M059J (cell line): ENCODE measurements at regions not wholly inside any gene's neighbourhood (a gene's known extent, or its start where the extent isn't known, plus 50 kb on each side); places are given as distances from the start of the nearest gene placed in this dataset.
A peak's percentile ranks its signal among the peaks of the same experiment; 100 is the strongest.

ENCODE experiments used
- DNase-seq: peaks from one replicate; pipeline ENCODE4 v3.0.0-alpha.2; 2012; ENCODE audit warnings: low read depth

DNA sequence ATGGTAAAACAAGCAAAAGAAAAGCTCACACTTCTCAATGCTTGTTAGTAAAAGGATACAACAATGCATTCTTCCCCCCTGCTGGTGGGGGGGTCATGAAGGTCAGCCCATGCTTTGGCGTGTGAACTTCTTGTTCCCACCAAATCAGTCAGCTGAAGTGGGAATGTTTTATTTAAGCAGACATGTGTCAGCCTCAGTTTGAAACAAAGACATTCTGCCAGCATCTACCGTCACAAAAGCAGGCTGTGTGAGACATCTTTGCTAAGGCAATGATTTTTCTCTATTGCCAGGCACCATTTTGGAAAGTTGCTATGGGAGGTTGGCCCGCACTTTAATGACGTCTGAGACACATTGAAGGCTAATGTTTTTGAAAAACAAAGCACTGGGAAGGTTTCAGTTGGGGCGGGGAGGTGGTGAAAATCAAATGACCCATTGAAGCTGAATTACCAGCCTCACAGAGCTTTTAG is 206.6 kb downstream of the TLE3 start:
- no peak for DNase-seq

DNA sequence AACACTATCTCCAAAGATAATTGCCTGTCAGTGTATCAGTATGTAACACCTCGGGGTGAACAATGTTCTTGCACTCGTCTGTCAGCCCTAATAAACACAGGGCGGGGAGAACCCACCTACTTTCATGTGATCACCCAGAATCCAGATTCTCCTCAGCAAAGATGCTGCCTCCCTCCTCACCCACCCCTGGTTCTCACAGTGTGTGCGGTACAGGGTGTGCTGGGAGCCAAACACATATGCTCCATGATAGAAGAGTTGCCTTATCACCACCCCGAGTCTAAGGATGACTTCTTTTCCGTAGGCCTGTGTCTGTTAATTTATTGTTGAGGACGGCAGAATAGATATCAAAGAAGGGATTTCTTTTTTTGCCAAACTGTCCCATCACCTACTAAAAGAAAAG is 206.1 kb downstream of the TLE3 start:
- no peak for DNase-seq

DNA sequence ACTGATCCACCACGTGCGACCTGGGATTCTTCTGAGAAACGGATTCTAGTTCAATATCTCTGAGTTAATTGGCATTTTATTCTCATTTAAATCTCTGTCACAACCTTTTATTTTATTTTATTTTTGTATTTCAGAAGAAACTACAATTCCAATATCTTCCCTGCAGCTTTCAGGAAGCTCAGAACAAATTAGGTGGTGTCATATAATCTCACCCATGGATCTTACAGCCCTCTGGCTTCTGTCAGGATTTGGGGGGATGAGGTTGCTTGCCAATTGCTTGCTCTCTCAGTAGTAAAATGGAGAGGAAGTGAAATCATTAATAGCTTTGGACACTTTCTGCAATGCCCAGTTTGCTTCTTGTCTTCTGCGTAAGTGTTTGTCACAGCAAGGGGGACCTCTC is 205.4 kb downstream of the TLE3 start:
- DNase-seq = no peak

DNA sequence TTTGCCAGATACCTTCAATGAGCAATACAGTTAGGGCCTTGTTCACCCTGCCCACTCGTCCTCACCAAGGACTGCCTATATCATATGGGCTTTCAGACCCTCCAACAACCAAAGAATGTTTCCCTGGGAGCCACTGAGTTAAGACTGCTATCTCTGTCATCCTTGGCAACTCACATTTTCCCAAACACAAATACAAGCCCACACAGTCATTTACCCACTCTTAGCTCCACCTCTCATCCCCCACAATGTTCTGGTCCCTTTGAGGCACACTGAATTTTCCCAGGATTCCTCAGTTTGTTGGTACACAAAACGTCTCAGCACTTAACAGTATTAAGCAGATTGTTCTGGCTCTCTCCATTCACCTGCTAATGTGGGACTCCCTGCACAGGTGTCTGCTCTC is 204.6 kb downstream of the TLE3 start:
- no peak for DNase-seq

DNA sequence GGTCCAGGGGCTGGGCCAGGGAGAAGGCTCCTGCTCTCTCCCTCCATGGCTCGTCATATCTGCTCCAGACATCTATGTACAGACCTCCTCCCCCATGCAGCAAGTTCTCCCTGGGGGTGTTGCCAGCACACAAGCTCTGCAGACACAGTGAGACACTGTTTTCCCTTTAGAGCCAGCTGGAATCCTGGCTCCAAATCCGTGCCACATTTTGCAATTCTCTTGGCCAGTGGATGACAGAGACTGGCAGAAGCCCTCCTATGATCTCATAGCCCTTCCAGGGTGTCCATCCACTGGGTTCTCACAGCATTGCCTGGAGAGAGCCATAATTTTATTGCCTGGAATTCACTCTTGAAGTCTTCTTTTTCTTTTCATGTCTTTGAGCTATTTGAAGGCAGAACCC is 203.9 kb downstream of the TLE3 start:
- peak; percentile 50 for DNase-seq

DNA sequence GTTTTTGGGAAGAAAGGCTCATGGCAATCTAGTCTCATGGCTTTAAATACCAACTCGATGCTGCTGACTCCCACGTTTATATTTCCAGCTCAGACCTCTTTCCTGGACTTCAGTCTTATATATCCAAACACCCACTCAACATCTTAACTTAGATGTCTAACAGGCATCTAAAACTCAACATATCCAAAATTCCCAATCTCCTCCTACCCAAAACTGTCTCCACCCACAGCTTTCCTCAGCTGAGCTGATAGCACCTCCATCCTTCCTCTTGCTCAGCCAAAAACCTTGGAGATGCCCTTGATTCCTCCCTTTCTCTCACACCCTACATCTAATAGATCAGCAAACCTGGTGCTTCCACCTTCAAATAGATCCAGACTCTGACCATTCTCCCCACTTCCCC is 202.5 kb downstream of the TLE3 start:
- DNase-seq = no peak

DNA sequence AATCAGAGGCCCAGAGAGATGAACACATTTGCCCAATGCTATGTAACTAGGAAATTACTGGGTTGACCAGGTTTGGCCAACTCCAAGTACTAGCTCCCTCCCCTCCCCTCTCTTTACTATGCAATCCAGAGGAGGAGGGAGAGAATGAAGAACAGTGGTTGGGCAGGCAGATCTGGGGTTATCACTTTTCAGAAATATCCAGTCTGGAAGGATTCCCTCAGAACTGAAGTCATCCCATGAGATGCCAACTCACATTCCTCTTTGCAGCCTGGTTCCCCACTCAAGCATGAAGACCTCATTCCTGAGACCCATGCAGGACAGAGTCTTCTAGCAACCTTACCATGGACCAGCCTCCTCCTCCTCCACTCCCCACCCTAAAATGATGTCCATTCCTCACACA is 201.1 kb downstream of the TLE3 start:
- no peak for DNase-seq

DNA sequence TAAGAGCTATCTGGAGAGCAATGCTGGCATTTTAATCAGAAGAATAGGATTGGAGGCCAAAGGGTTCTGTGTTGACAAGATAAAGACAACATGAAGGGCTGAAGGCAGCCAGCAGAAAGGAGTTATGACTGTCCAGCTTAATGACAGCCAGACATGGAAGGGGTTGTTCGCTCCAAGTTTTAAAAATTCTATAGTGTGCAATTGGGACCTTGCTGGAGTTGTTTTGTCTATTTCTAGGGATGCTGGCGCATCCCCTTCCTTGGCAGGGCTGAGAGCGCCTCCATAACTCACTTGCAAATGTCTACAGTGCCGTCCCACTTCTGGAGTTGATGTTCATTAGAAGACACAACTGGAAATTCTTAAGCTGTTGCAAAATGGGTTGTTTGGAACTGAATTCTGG is 200.7 kb downstream of the TLE3 start:
- no peak for DNase-seq

DNA sequence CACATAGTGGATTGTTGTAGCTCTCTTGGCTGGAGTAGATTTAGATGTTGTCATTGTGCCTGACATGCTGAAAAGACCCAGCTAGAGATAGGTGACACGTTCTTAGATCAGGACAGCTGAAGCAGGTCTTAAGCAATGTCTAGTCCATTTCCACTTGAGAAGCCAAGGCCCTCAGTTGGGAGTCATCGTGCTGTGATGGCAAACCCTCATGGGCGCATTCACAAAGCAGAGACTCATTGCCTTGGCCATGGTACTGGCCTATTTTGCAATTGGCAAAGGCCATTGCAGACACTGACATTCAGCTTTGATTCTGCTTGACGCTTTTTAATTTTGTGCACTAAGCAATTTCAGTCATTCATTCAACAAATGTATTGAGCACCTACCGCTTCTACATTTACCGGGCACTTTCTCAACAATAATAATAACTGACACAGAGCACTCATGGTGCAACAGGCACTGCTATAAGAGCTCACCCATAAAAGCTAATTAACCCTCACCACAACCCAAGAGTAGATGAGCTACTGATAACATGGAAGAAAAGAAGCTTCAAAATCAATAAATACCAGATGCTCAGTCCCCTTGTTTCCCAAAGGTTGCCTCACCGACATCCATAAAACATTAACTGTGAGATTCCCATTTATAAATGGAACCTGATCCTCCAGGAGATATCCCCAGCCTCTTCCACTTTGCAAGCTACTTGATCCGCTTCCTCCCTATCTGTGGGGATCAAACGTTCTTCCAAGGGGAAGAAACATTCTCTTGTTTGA is 200.1 kb downstream of the TLE3 start:
- no peak for DNase-seq

DNA sequence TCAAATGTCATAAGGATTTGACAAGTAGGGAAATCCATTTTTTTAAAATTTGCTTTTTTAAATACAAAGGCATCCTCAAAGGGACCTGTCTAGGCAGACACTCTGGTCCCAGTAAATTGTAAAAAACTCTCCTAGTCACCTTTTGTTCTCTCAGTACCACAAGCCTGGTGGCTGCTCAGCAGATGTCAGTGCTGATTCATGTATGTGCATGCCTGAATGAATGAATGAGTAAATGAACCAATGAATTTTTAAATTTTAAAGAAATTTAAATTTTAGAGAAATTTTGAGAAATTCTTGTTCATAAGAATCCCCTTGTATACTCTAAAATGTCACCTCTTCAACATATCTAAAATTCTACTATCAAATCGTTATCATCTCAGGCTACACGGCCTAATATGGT is 199.5 kb downstream of the TLE3 start:
- DNase-seq = no peak

DNA sequence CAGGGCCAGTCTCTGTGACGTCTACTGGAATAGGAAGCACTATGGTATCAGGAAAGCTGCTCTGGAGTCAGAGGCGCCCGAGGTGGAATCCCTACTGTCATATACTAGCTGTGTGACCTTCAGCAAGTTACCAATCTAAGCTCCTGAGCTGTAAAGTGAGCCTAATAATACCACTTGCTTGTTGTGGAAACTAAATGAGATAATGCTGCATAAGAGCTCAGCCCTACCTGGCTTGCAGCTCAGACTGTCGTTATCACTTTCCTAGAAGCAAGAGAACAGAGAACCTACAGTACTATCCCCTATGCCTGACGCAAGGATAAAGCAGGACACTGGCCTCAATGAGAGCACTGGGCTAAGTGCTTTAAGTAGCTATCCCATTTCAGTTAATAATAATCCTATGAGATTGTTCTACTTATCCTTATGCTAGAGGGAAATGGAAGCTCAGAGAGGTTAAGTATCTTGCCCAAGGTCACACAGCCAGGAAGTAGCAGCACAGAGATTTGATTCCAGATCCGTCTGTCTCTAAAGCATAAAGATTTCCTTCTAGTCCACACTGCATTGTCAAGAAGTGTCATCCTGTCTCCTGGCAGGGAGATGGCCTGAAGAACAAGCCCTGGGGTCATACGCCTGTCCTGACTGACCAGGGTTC is 195.2 kb downstream of the TLE3 start:
- DNase-seq = no peak

DNA sequence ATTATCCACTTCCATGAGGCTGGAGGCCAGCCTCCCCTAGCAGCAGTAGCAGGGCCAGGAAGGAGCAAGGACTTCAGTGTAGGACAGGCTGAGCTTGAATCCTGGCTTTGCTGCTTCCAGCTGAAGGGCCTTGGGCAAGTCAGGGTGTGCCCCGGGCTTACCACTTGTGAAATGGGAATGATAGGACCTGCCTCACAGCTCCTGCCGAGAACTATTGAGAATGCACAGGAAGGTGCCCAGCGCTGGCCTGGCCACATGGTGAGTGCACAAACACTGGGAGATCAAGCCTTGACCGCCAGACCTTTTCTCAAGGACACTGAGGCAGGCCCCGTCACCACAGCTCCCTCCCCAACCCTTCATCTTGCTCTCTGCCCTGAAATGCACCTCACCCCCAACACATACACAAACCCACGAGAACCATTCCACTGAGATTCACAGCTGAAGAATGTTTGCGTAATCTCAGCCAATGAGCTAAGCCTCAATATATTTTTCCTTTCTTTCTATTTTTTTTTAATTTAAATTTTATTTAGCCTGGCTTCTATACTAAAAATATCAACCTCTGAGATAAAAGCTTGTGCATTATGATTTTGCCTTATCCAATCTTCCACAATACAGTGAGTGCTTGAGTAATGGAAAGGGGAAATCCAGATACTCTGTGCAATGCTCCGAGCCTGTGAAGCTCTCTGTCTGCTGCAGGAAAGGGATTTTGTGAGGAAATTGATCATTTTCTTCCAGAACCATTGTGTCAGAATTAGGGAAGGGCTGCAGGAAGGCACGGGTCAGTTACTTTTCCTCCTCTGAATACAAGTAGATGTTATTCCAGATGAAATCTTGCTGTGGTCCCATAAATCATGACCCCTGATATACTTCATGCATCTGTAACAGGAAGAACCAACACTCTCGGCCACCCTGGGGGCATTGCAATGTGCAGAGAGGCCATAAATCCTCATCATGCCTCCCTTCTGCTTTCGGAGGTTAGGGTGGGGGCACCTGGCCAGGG is 193.9 kb downstream of the TLE3 start:
- DNase-seq = peak; percentile 40

DNA sequence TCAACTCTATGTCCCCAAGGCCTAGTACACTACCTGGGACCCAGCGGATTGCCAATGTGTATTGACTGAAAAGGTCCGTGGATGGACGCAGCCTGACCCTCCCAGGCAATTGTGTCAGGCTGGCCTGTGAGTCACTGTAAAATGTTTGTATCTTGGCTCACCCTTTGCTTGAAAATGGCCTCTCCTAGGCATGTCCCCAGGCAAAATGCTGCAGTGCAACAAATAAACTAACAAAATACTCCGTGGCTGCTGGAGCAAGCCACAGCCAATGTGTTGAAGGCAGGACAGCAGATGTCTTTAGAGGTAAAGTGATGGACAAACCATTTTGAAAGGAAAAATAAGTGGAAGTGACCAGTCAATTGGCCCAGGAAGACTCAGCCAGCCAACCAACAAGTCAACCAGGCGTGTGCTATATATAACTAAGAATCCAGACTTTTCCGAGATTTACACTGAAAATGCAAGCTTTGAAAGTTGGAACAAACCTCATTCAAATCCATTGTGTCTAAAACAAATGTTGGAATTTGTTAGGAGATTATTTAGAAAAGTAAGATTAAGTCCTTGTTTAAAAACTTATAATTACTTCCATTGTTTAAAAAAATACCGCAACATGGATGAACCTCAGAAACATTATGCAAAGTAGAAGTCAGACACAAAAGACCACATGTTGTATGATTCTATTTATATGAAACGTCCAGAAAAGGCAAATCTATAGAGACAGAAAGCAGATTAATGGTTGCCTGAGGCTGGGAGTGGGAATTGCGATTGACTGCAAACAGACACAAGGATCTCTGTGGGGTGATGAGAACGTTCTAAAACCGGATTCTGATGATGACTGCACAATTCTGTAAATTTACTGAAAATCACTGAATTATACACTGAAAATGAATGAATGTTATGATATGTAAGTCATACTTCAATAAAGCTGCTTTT is 191.2 kb downstream of the TLE3 start:
- peak; percentile 82 for DNase-seq

DNA sequence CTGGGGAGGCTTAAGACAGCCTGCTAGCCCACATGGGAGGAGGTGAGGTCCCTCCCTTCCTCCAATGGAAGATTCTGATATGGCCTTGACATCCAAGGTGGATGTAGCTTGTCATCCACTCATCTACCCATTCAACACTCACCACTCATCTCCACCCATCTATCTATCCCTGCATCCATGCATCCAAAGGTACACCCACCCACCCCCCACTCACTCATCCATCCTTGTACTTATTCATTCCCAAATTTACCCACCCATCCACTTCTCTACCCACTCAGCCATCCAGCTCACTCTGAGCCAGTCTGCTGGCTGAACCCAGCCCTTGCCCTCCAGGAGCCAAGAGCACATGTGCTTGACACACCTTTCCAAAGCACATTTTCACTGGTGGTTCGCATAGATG is 189.7 kb downstream of the TLE3 start:
- no peak for DNase-seq

DNA sequence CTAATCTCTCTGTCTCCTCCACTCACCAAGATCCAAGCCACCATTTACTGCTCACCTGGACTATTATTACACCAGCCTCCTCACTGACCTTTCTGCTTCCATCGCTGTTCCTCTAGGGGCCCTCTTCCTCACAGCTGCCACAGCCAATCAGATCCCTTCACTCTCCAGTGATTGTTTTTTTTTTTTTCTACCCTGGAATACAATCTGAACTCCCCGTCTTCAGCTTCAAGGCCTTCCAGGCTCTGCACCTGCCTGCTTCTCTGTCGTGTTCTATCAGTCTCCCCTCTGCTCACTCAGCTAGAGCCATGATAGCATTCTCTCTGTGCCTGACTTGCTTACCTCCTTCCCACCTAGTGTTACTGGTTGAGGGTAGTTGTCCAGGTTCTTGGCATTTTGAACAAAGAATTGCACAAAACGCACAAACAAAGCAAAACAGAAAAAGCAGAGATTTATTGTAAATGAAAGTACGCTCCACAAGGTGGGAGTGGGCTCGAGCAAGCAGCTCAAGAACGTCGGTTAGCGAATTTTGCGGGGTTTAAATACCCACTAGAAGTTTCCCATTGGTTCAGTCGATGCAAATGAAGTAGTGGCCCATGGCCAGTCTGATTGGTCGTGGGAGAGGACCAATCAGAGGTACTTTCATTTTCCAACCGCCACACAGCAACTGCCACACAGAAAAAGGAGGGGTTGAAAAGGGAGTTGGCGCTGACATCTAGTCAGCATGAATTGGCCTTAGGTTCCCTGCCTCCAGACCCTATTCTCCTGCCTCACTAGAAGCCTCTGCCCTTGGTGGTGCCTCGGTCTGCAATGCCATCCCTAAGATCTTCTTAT is 188.9 kb downstream of the TLE3 start:
- DNase-seq = no peak

DNA sequence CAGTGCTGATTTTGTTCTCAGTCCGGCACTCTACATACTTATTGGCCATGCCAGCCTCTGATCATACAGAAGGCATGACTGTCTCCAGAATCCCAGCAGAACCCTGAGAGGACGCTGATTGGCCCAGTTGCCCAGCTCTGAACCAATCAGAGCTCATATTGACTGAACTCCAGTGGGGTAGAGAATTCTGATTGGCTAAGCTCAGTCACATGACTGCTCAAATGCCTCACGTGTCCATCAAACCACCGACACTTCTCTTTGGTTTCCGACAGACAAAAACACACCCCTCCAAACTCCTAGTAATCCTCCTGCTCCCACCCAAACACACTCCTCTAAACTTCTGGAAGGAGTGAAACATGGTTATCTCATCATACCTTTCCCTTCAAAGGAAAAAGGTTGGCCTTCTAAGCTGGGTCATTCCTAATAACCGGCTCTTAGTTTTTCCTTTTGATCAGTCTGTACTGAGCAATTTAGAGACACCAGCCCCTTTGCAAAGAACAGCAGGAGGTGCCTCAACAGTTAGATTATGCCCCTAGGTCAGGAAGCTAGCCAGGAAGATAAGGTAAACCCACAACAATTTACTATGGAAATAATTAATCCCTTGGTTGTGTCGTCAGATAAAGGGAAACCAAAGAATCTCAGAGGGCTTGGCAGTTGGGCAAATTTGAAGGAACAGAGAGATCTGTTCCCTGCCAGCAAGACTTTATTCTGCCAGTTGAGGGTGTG is 187.8 kb downstream of the TLE3 start:
- DNase-seq = peak; percentile 49

DNA sequence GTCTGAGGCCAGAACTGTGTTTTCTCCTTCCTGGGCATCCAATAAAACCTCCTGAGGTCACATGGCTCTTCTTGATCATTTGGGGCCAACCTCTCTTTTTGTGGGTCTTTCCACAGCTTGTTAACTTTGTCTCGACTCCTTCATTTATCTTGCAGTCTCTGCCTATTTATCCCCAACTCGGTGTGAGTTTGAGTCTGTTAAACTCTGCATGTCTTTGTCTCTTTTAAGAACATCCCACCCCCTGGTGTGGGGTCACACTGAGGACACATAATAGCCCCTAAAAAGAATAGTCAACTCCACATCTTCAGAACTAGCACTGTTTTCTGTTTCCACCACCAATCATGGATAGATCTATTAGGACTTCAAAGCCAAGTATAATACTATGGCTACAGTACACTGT is 187.2 kb downstream of the TLE3 start:
- no peak for DNase-seq

DNA sequence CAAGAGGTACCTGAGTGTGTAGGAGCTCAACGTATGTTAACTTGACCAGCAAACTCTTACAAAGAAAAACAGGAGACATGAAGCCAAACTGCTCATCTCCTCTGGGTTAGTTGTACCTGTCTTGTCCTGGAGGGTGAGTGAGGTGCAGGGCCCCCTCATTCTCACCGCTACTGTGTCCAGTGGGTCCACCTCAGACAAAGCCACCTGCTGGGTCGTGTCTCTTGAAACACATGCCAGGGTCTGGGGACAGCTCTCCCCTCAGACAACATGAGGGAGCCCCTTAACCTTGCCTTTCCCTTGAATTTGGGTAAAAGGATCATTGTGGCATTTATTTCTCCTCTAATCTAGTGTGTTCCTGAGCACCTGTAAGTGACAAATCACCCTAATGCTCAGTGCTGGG is 185.6 kb downstream of the TLE3 start:
- DNase-seq = no peak

DNA sequence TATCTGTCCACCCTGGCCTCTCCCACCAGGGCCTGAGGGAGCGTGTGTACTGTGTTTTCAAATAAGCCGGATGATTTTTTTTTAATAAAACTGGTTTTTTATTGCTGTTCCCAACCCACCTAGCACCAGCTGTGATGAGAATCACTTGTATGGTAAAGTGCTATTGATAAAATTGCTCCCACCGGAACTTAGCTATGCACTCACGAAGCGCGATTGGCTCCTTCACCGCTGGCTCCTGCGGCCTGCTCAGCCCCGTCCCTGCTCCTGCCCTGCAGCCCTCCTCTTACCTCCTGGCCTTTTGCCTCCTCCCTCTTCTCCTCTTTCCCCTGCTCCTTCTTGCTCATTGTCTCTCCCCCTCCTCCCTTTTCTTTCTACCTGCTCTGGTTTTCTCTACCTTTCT is 183.7 kb downstream of the TLE3 start:
- no peak for DNase-seq

DNA sequence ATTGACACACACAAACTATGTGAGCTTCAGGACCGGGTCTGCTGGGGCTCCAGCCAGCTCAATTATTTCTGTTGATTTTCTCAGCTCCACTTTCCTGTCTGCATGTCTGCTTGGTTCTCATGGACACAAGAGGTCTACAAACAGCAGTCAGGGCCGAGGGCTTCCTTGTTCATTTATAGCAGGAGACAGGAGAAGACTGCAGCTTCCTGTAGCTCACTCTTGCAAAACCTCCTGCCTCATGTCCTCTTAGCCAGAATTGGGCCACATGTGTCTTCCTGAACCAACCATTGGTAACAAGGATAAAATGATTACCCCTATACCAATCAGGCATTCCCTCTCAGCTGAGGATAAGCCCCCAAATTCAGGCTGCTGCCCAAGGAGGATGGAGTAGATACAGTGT is 182.8 kb downstream of the TLE3 start:
- DNase-seq = no peak
